IMR-90 (cell line): ENCODE measurements at regions not wholly inside any gene's neighbourhood (a gene's known extent, or its start where the extent isn't known, plus 50 kb on each side); places are given as distances from the start of the nearest gene placed in this dataset.

Source experiments
- ATAC-seq: fragments of 200-7000 bp; cut with Tn5 transposase; 2 replicates; pipeline ENCODE4 v1.9.1; 2020; ENCODE audit warnings: low read depth, mild to moderate bottlenecking, moderate library complexity
- BruUV-seq: library from RNA; stranded (reverse); fragments of 400-500 nt; replicated peaks from 2 replicates; lab custom pipeline; 2021; lab: Mats Ljungman, UMichigan
- CTCF ChIA-PET: fragments of 300-600 bp; formaldehyde crosslinking; extraction: SDS; loops from one replicate; lab custom pipeline; 2021; ENCODE audit warnings: antibody characterized with exemption; lab: Yijun Ruan, JAX
- POLR2A ChIA-PET: fragments of 300-600 bp; sonication (Branson Sonifier 250); formaldehyde crosslinking; loops from one replicate; lab custom pipeline; 2022; ENCODE audit warnings: antibody characterized with exemption; ENCODE audit not compliant: unreplicated experiment; lab: Charles Lee
- DNase-seq: peaks from one replicate; pipeline ENCODE4 v3.0.0; 2013
- H2AFZ ChIP-seq: replicated peaks from 2 replicates; pipeline ENCODE3; 2013; ENCODE audit warnings: low read length, mild to moderate bottlenecking; ENCODE audit not compliant: poor library complexity
- H2AK5ac ChIP-seq: 2 replicates; pipeline ENCODE4 v1.6.1; 2013; ENCODE audit warnings: low read depth, low read length, inconsistent platforms
- H2AK9ac ChIP-seq: replicated peaks from 2 replicates; pipeline ENCODE3; 2013; ENCODE audit warnings: mild to moderate bottlenecking, low read depth, low read length, moderate library complexity; ENCODE audit not compliant: poor library complexity
- H2BK120ac ChIP-seq: 2 replicates; pipeline ENCODE4 v1.6.1; 2013; ENCODE audit warnings: low read depth, low read length, inconsistent platforms
- H2BK15ac ChIP-seq: 3 replicates; pipeline ENCODE4 v1.6.1; 2013; ENCODE audit warnings: low read depth, low read length, inconsistent platforms
- H2BK20ac ChIP-seq: 2 replicates; pipeline ENCODE4 v1.6.1; 2013; ENCODE audit warnings: low read depth, mild to moderate bottlenecking, inconsistent platforms, low read length, moderate library complexity
- H2BK5ac ChIP-seq: 2 replicates; pipeline ENCODE4 v1.6.1; 2013; ENCODE audit warnings: mild to moderate bottlenecking, low read depth, low read length, inconsistent platforms; ENCODE audit not compliant: poor library complexity, severe bottlenecking
- H3K14ac ChIP-seq: replicated peaks from 2 replicates; pipeline ENCODE4 v1.6.1; 2013; ENCODE audit warnings: low read depth, low read length, inconsistent platforms
- H3K18ac ChIP-seq: 2 replicates; pipeline ENCODE4 v1.6.1; 2013; ENCODE audit warnings: low read depth, low read length, control low read depth
- H3K23ac ChIP-seq: 2 replicates; pipeline ENCODE4 v1.6.1; 2013; ENCODE audit warnings: low read depth, low read length, inconsistent platforms
- H3K27ac ChIP-seq: 2 replicates; pipeline ENCODE4 v1.5.1; 2013; ENCODE audit warnings: mild to moderate bottlenecking, control low read depth, low read length; ENCODE audit not compliant: insufficient read depth
- H3K27me3 ChIP-seq: 2 replicates; pipeline ENCODE4 v1.6.1; 2013; ENCODE audit warnings: low read length; ENCODE audit not compliant: control insufficient read depth, insufficient read depth
- H3K36me3 ChIP-seq: 2 replicates; pipeline ENCODE4 v1.6.1; 2013; ENCODE audit warnings: low read length, mixed read lengths; ENCODE audit not compliant: control insufficient read depth, insufficient read depth
- H3K4ac ChIP-seq: 2 replicates; pipeline ENCODE4 v1.6.1; 2013; ENCODE audit warnings: low read depth, low read length, inconsistent platforms
- H3K4me1 ChIP-seq: 2 replicates; pipeline ENCODE4 v1.6.1; 2013; ENCODE audit warnings: low read length, mixed read lengths; ENCODE audit not compliant: control insufficient read depth, insufficient read depth
- H3K4me2 ChIP-seq: 2 replicates; pipeline ENCODE4 v1.6.1; 2013; ENCODE audit warnings: low read depth, mild to moderate bottlenecking, control low read depth, low read length, moderate library complexity
- H3K4me3 ChIP-seq: 2 replicates; pipeline ENCODE4 v1.5.1; 2013; ENCODE audit warnings: low read depth, mild to moderate bottlenecking, control low read depth, low read length, moderate library complexity; ENCODE audit not compliant: insufficient read depth
- H3K56ac ChIP-seq: 2 replicates; pipeline ENCODE4 v1.6.1; 2013; ENCODE audit warnings: low read length, inconsistent platforms; ENCODE audit not compliant: insufficient read depth; ENCODE audit errors: extremely low read depth
- H3K79me1 ChIP-seq, 2 experiments: 2 replicates each; pipeline ENCODE4 v1.6.1; 2013; ENCODE audit warnings: low read length in 2 of 2, inconsistent platforms in 1 of 2, low read depth in 1 of 2
- H3K9ac ChIP-seq: 2 replicates; pipeline ENCODE4 v1.6.1; 2013; ENCODE audit warnings: low read depth, low read length, control low read depth
- H3K9me1 ChIP-seq: 2 replicates; pipeline ENCODE4 v1.6.1; 2013; ENCODE audit warnings: low read length, inconsistent platforms; ENCODE audit not compliant: insufficient read depth
- H3K9me3 ChIP-seq: 2 replicates; pipeline ENCODE4 v1.6.1; 2013; ENCODE audit warnings: low read length; ENCODE audit not compliant: control insufficient read depth, insufficient read depth
- H4K20me1 ChIP-seq: 2 replicates; pipeline ENCODE4 v1.6.1; 2013; ENCODE audit warnings: low read length, inconsistent platforms; ENCODE audit not compliant: insufficient read depth
- H4K5ac ChIP-seq: 2 replicates; pipeline ENCODE4 v1.6.1; 2013; ENCODE audit warnings: mild to moderate bottlenecking, low read depth, low read length, control low read depth
- H4K8ac ChIP-seq, 2 experiments: 2 replicates each; pipeline ENCODE4 v1.6.1; 2013; ENCODE audit warnings: low read depth in 2 of 2, low read length in 2 of 2, control low read depth in 1 of 2, inconsistent platforms in 1 of 2
- H4K91ac ChIP-seq: 2 replicates; pipeline ENCODE4 v1.6.1; 2013; ENCODE audit warnings: low read depth, low read length, inconsistent platforms; ENCODE audit not compliant: insufficient read depth
- CEBPB ChIP-seq: IDR thresholded peaks from 2 replicates; pipeline ENCODE4 v1.6.1; 2012; ENCODE audit warnings: low read depth, low read length, improper control_type of control experiment
- CHD1 ChIP-seq: IDR thresholded peaks from 2 replicates; pipeline ENCODE4 v1.6.1; 2012; ENCODE audit warnings: low read depth, low read length, improper control_type of control experiment
- FOS ChIP-seq: fragments of 150-350 bp; IDR thresholded peaks from 2 replicates; pipeline ENCODE4 v1.6.1; 2016; ENCODE audit warnings: low read depth, low read length
- MAZ ChIP-seq: IDR thresholded peaks from 2 replicates; pipeline ENCODE4 v1.6.1; 2012; ENCODE audit warnings: low read depth, mild to moderate bottlenecking, low read length, improper control_type of control experiment, moderate library complexity, borderline replicate concordance
- NFE2L2 ChIP-seq: fragments of 150-350 bp; IDR thresholded peaks from 2 replicates; pipeline ENCODE4 v1.6.1; 2016; ENCODE audit warnings: low read depth, mild to moderate bottlenecking, low read length
- POLR2A ChIP-seq: IDR thresholded peaks from 2 replicates; pipeline ENCODE4 v1.6.1; 2012; ENCODE audit warnings: mild to moderate bottlenecking, low read depth, low read length
- RFX5 ChIP-seq: IDR thresholded peaks from 2 replicates; pipeline ENCODE4 v1.8.0; 2012; ENCODE audit warnings: low read depth, mild to moderate bottlenecking, low read length, moderate library complexity
- WGBS, 2 experiments: methylation state at CpG; one replicate each; pipeline versions ENCODE4 v1.1.5 to v1.1.7; 2013; ENCODE audit warnings: missing lambda C conversion rate in 2 of 2; ENCODE audit not compliant: insufficient read length in 1 of 2; ENCODE audit errors: extremely low coverage in 2 of 2; 5-methylcytosine and 5-hydroxymethylcytosine counted together
- dilution Hi-C: fragments of 300-500 bp; cut with HindIII; formaldehyde crosslinking; loops from one replicate; pipeline ENCODE4 v1.14.3; 2018; ENCODE audit warnings: low sequenced_read_pairs; ENCODE audit not compliant: unreplicated experiment
- in situ Hi-C: fragments of 300-500 bp; cut with MboI; formaldehyde crosslinking; loops from 3 replicates; pipeline ENCODE4 v1.14.3; 2019; ENCODE audit warnings: low sequenced_read_pairs, inconsistent platforms, mixed read lengths
- intact Hi-C: fragments of 100-400 bp; cut with micrococcal nuclease; formaldehyde crosslinking; loops from 2 replicates; pipeline ENCODE4 v1.10.0; 2022
- TF ChIP-seq, protein P1 (sequence below): conservative IDR thresholded peaks from 2 replicates; pipeline ENCODE4 v1.5.1; 2012; ENCODE audit warnings: mild to moderate bottlenecking, low read depth, low read length, improper control_type of control experiment
- TF ChIP-seq, protein P2 (sequence below): fragments of 150-350 bp; IDR thresholded peaks from 2 replicates; pipeline ENCODE4 v1.6.1; 2016; ENCODE audit warnings: low read depth, mild to moderate bottlenecking, low read length, moderate library complexity, borderline replicate concordance

- BruUV-seq: no TSS peak
- H3K9me1 ChIP-seq: no peaks in the 10 kb centered on the region
- no peak overlapping the region for H2BK120ac ChIP-seq
- H2AFZ ChIP-seq: no peak overlapping the region
- peaks cover 6% of the 10 kb centered on the region for H3K9me3 ChIP-seq
- no peak overlapping the region for H3K4ac ChIP-seq
- H3K4me3 ChIP-seq: no peak overlapping the region
- no peak overlapping the region for H3K23ac ChIP-seq
- no peaks in the 10 kb centered on the region for H3K79me1 ChIP-seq
- H2AK5ac ChIP-seq: no peak overlapping the region
- ATAC-seq (no peak), DNase-seq (no peak)
- H3K27me3 ChIP-seq: no peaks in the 10 kb centered on the region
- H2AK9ac ChIP-seq: no peak overlapping the region
- H2BK5ac ChIP-seq: no peak overlapping the region
- H3K4me2 ChIP-seq: no peak overlapping the region
- no CpG with 5 or more reads among the region's 6 CpGs for WGBS, 2 experiments
- H3K36me3 ChIP-seq: no peaks in the 10 kb centered on the region
- H3K18ac ChIP-seq: no peak overlapping the region
- CTCF ChIA-PET: no interaction called here
- no peaks in the 10 kb centered on the region for H3K4me1 ChIP-seq
- H4K20me1 ChIP-seq: no peaks in the 10 kb centered on the region
- no peak overlapping the region for H2BK15ac ChIP-seq
- POLR2A ChIA-PET: no interaction called here
- intact Hi-C loops: no loop called here
- no peak overlapping the region for H4K5ac ChIP-seq
- no peak overlapping the region for H3K27ac ChIP-seq
- dilution Hi-C loops: no loop called here
- no peak overlapping the region for H4K8ac ChIP-seq
- H4K91ac ChIP-seq: no peak overlapping the region
- no peak for TF ChIP-seq NFE2L2
- TF ChIP-seq CEBPB: no peak
- no peak for TF ChIP-seq CHD1
- no peak for TF ChIP-seq FOS
- TF ChIP-seq MAZ: no peak
- TF ChIP-seq, protein P1, sequence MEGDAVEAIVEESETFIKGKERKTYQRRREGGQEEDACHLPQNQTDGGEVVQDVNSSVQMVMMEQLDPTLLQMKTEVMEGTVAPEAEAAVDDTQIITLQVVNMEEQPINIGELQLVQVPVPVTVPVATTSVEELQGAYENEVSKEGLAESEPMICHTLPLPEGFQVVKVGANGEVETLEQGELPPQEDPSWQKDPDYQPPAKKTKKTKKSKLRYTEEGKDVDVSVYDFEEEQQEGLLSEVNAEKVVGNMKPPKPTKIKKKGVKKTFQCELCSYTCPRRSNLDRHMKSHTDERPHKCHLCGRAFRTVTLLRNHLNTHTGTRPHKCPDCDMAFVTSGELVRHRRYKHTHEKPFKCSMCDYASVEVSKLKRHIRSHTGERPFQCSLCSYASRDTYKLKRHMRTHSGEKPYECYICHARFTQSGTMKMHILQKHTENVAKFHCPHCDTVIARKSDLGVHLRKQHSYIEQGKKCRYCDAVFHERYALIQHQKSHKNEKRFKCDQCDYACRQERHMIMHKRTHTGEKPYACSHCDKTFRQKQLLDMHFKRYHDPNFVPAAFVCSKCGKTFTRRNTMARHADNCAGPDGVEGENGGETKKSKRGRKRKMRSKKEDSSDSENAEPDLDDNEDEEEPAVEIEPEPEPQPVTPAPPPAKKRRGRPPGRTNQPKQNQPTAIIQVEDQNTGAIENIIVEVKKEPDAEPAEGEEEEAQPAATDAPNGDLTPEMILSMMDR: no peak
- no peak for TF ChIP-seq RFX5
- TF ChIP-seq, protein P2, sequence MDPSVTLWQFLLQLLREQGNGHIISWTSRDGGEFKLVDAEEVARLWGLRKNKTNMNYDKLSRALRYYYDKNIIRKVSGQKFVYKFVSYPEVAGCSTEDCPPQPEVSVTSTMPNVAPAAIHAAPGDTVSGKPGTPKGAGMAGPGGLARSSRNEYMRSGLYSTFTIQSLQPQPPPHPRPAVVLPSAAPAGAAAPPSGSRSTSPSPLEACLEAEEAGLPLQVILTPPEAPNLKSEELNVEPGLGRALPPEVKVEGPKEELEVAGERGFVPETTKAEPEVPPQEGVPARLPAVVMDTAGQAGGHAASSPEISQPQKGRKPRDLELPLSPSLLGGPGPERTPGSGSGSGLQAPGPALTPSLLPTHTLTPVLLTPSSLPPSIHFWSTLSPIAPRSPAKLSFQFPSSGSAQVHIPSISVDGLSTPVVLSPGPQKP: no peak
- no peak for TF ChIP-seq POLR2A
- H2BK20ac ChIP-seq: no peak overlapping the region
- H3K56ac ChIP-seq: no peak overlapping the region
- H3K14ac ChIP-seq: no peak overlapping the region
- no peak overlapping the region for H3K9ac ChIP-seq
- in situ Hi-C loops: no loop called here
These were observed 210.4 kb upstream of the SULF2 start for GRCh38 chr20:47995661-47996060.
